HG02840 (cell line): ENCODE measurements at regions not wholly inside any gene's neighbourhood (a gene's known extent, or its start where the extent isn't known, plus 50 kb on each side); places are given as distances from the start of the nearest gene placed in this dataset.
"Not testable (repeated sequence)": the region's sequence is repeated elsewhere in the genome, so short reads cannot be mapped to it uniquely, and the experiment has no call there.

Experiments used
- ATAC-seq: cut with Tn5 transposase; IDR thresholded peaks from one replicate; pipeline ENCODE4 v1.9.1; 2021; ENCODE audit warnings: mild to moderate bottlenecking, moderate library complexity, moderate number of reproducible peaks; ENCODE audit not compliant: unreplicated experiment, low FRiP score

DNA sequence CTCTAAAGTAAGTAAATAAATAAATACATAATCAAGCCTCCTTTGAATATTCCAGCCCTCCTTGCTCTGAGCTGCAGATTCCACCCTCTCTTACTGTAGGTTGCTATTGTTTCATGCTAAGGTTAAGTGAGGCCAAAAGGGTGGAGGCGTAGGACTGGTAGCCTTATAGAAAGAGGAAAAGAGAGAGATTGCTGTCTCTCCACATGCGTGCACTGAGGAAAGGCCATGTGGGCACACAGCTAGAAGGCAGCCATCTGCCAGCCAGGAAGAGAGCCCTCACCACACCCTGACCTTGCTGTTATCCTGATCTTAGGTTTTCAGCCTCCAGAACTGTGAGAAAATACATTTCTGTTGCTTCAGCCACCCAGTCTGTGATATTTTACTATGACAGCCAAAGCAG is 52.0 kb upstream of the GPCPD1 start:
- ATAC-seq: no peak

DNA sequence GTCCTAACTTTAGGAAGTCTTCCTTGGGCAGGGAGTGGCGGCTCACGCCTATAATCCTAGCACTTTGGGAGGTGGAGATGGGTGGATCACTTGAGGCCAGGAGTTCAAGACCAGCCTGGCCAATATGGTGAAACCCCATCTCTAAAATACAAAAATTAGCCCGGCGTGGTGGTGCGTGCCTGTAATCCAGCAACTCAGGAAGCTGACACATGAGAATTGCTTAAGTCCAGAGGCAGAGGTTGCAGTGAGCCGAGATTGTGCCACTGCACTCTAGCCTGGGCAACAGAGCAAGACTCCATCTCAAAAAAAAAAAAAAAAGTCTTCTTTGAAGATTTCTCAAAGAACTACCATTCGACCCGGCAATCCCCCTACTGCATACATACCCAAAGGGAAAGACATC is 50.0 kb upstream of the GPCPD1 start:
- not testable (repeated sequence) for ATAC-seq
